ENCODE measurements at regions not wholly inside any gene's neighbourhood (a gene's known extent, or its start where the extent isn't known, plus 50 kb on each side); places are given as distances from the start of the nearest gene placed in this dataset.

GRCh38 chr2:183359867-183360266 lies 235.6 kb downstream of the NUP35 start:
- peak in 1 of 3 experiments; percentile 21 for TF ChIP-seq CTCF (optimal IDR thresholded peaks at IDR 0.05 in 1 of 3, IDR thresholded peaks at IDR 0.05 in 1 of 3, conservative IDR thresholded peaks at IDR 0.05 in 1 of 3; ENCODE audit: extremely low read depth in 1 of 3, insufficient read depth in 2 of 3, low read length in 3 of 3)
- no peak for TF ChIP-seq EZH2 (IDR thresholded peaks at IDR 0.05; ENCODE audit: low read length)

All from keratinocyte (primary cell).